ENCODE measurements at regions not wholly inside any gene's neighbourhood (a gene's known extent, or its start where the extent isn't known, plus 50 kb on each side); places are given as distances from the start of the nearest gene placed in this dataset.

GRCh38 chr6:139588076-139588639 lies 213.7 kb upstream of the CITED2 start:
- H3K9me3 ChIP-seq (ENCODE audit: low read depth, low read length, poor library complexity, severe bottlenecking) = no peaks in the 10 kb centered on the region
- H3K4me1 ChIP-seq (ENCODE audit: insufficient read depth, low read length, poor library complexity, severe bottlenecking) = peaks cover 15% of the 10 kb centered on the region
- ChIA-PET POLR2A (ENCODE audit: low non-redundant PET) (interaction anchor here (0.5 kb wide), 1 partner anchor 27 kb away, joined by 9 read pairs; no protein-coding TSS in a partner anchor), CTCF (no interaction called here)
- no peaks in the 10 kb centered on the region for H3K36me3 ChIP-seq (ENCODE audit: insufficient read depth, low read length, poor library complexity, severe bottlenecking)
- intact Hi-C loops (cut with micrococcal nuclease; ENCODE audit: unreplicated experiment) = no loop called here
- TF ChIP-seq EZH2 (IDR thresholded peaks at IDR 0.05; ENCODE audit: borderline replicate concordance, low read depth, low read length, poor library complexity, severe bottlenecking) (no peak), CTCF (conservative IDR thresholded peaks at IDR 0.05; ENCODE audit: low read depth, low read length) (no peak)
- H3K27me3 ChIP-seq (replicated peaks; ENCODE audit: insufficient read depth, low read depth, low read length, poor library complexity) = no peaks in the 10 kb centered on the region
- no TSS peak for BruUV-seq (replicated peaks)
- peak; percentile 26 for DNase-seq (ENCODE audit: low spot score)
- H3K27ac ChIP-seq (ENCODE audit: low read depth, low read length, poor library complexity, severe bottlenecking) = no peak overlapping the region
- H3K4me3 ChIP-seq (ENCODE audit: low read depth, low read length, poor library complexity, severe bottlenecking) = no peak overlapping the region

GRCh38 chr6:139587469-139587868 lies 213.0 kb upstream of the CITED2 start:
- intact Hi-C loops (cut with micrococcal nuclease; ENCODE audit: unreplicated experiment) = no loop called here
- H3K36me3 ChIP-seq (ENCODE audit: insufficient read depth, low read length, poor library complexity, severe bottlenecking) = no peaks in the 10 kb centered on the region
- ChIA-PET CTCF (no interaction called here), POLR2A (ENCODE audit: low non-redundant PET) (no interaction called here)
- peak; percentile 10 for DNase-seq (ENCODE audit: low spot score)
- no TSS peak for BruUV-seq (replicated peaks)
- H3K27ac ChIP-seq (ENCODE audit: low read depth, low read length, poor library complexity, severe bottlenecking) = no peak overlapping the region
- H3K4me3 ChIP-seq (ENCODE audit: low read depth, low read length, poor library complexity, severe bottlenecking) = no peak overlapping the region
- H3K9me3 ChIP-seq (ENCODE audit: low read depth, low read length, poor library complexity, severe bottlenecking) = no peaks in the 10 kb centered on the region
- no peak for TF ChIP-seq CTCF (conservative IDR thresholded peaks at IDR 0.05; ENCODE audit: low read depth, low read length)
- no peak for TF ChIP-seq EZH2 (IDR thresholded peaks at IDR 0.05; ENCODE audit: borderline replicate concordance, low read depth, low read length, poor library complexity, severe bottlenecking)
- peaks cover 15% of the 10 kb centered on the region for H3K4me1 ChIP-seq (ENCODE audit: insufficient read depth, low read length, poor library complexity, severe bottlenecking)
- no peaks in the 10 kb centered on the region for H3K27me3 ChIP-seq (replicated peaks; ENCODE audit: insufficient read depth, low read depth, low read length, poor library complexity)

- Histone ChIP-seq H3K4me3 (ENCODE audit: low read depth, low read length, poor library complexity, severe bottlenecking) (no peak overlapping the region), H3K4me1 (ENCODE audit: insufficient read depth, low read length, poor library complexity, severe bottlenecking) (peaks cover 15% of the 10 kb centered on the region), H3K9me3 (ENCODE audit: low read depth, low read length, poor library complexity, severe bottlenecking) (no peaks in the 10 kb centered on the region), H3K36me3 (ENCODE audit: insufficient read depth, low read length, poor library complexity, severe bottlenecking) (no peaks in the 10 kb centered on the region), H3K27ac (ENCODE audit: low read depth, low read length, poor library complexity, severe bottlenecking) (no peak overlapping the region), H3K27me3 (replicated peaks; ENCODE audit: insufficient read depth, low read depth, low read length, poor library complexity) (no peaks in the 10 kb centered on the region)
- BruUV-seq (replicated peaks) = no TSS peak
- ChIA-PET CTCF (no interaction called here), POLR2A (ENCODE audit: low non-redundant PET) (no interaction called here)
- DNase-seq (ENCODE audit: low spot score) = no peak
- intact Hi-C loops (cut with micrococcal nuclease; ENCODE audit: unreplicated experiment) = no loop called here
- TF ChIP-seq EZH2 (IDR thresholded peaks at IDR 0.05; ENCODE audit: borderline replicate concordance, low read depth, low read length, poor library complexity, severe bottlenecking) = no peak
- TF ChIP-seq CTCF (conservative IDR thresholded peaks at IDR 0.05; ENCODE audit: low read depth, low read length) = no peak
Measured at GRCh38 chr6:139586273-139586672, 211.8 kb upstream of the CITED2 start.

Measured in A673 (cell line).